Heart left ventricle (tissue), 13 donors: ENCODE measurements at regions not wholly inside any gene's neighbourhood (a gene's known extent, or its start where the extent isn't known, plus 50 kb on each side); places are given as distances from the start of the nearest gene placed in this dataset.

Source experiments
- POLR2A ChIP-seq, 2 donors: fragments of 450-650 bp; IDR thresholded peaks; one replicate each; pipeline ENCODE4 v1.6.1; 2017; ENCODE audit warnings: antibody characterized with exemption in 2 of 2, mild to moderate bottlenecking in 2 of 2, moderate library complexity in 2 of 2
- TF ChIP-seq, protein P1 (sequence below), 12 donors: fragments of 200-600 bp; sonication (generic) in 4 of 12; IDR thresholded peaks; one replicate each; pipeline versions ENCODE4 v1.5.0 to v1.8.0; 2018 to 2022; ENCODE audit warnings: antibody characterized with exemption in 12 of 12, mild to moderate bottlenecking in 5 of 12
- donor health status: ischemic (EF 13 %, LVEDD 7.1; RV severe dilation, severe dysfunction).
- donor health status: DM: no; HTN: yes; CAD: no.
- donor health status: DM: no; HTN: no; CAD: no.
- donor health status: ischemic (EF 25% LVEDD 6.9; RV normal size, moderate dysfunction).
- donor health status: ischemic (EF 25% LVEDD 5.7; RV mildly dilated, moderate dysfunction).
- donor health status: ischemic (EF 35%, LVEDD 5.7; RV mildly dilated, moderate dysfunction).
- donor health status: nonischemic (EF 11% LVEDD 7.7; RV severe dilation, severe dysfunction).
- donor health status: DM: yes; HTN: yes; CAD: no.
- donor health status: PGD.
- donor health status: ischemic (EF 29% LVEDD 5.4; RV normal size, mild dysfunction).
- donor health status: nonischemic (EF 23%, LVEDD 6.1; RV moderate dilation, normal function).

GRCh38 chr3:168877899-168878298 lies 782.2 kb upstream of the GOLIM4 start:
- TF ChIP-seq, protein P1, sequence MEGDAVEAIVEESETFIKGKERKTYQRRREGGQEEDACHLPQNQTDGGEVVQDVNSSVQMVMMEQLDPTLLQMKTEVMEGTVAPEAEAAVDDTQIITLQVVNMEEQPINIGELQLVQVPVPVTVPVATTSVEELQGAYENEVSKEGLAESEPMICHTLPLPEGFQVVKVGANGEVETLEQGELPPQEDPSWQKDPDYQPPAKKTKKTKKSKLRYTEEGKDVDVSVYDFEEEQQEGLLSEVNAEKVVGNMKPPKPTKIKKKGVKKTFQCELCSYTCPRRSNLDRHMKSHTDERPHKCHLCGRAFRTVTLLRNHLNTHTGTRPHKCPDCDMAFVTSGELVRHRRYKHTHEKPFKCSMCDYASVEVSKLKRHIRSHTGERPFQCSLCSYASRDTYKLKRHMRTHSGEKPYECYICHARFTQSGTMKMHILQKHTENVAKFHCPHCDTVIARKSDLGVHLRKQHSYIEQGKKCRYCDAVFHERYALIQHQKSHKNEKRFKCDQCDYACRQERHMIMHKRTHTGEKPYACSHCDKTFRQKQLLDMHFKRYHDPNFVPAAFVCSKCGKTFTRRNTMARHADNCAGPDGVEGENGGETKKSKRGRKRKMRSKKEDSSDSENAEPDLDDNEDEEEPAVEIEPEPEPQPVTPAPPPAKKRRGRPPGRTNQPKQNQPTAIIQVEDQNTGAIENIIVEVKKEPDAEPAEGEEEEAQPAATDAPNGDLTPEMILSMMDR (IDR thresholded peaks at IDR 0.05): no peak
- no peak for TF ChIP-seq POLR2A (IDR thresholded peaks at IDR 0.05)
